Activated CD8-positive, alpha-beta T cell treated with anti-CD3 and anti-CD28 coated beads for 36 hours (primary cell): ENCODE measurements at regions not wholly inside any gene's neighbourhood (a gene's known extent, or its start where the extent isn't known, plus 50 kb on each side); places are given as distances from the start of the nearest gene placed in this dataset.
"Not testable (repeated sequence)": the region's sequence is repeated elsewhere in the genome, so short reads cannot be mapped to it uniquely, and the experiment has no call there.

ENCODE experiments used
- ATAC-seq: fragments of 200-7000 bp; cut with Tn5 transposase; one replicate; pipeline ENCODE4 v1.10.0; 2021; ENCODE audit warnings: mild to moderate bottlenecking, moderate library complexity
- CTCF ChIA-PET: fragments of 350-600 bp; sonication (Branson Sonifier 250); formaldehyde crosslinking; loops from one replicate; lab custom pipeline; 2021; ENCODE audit warnings: antibody characterized with exemption; lab: Charles Lee
- POLR2A ChIA-PET: fragments of 350-600 bp; sonication (Branson Sonifier 250); formaldehyde crosslinking; loops from one replicate; lab custom pipeline; 2021; ENCODE audit warnings: antibody characterized with exemption; lab: Charles Lee
- DNase-seq: peaks from one replicate; pipeline ENCODE4 v3.0.0-alpha.2; 2020
- H3K27ac Mint-ChIP-seq: one replicate; pipeline ENCODE4 v1.8.0; 2021; ENCODE audit warnings: mild to moderate bottlenecking, mixed read lengths
- H3K27me3 Mint-ChIP-seq: one replicate; pipeline ENCODE4 v1.8.0; 2021; ENCODE audit warnings: mixed read lengths
- H3K36me3 Mint-ChIP-seq: one replicate; pipeline ENCODE4 v1.8.0; 2021; ENCODE audit warnings: low read depth, mixed read lengths
- H3K4me1 Mint-ChIP-seq: one replicate; pipeline ENCODE4 v1.8.0; 2021; ENCODE audit warnings: low read depth, mixed read lengths
- H3K4me3 Mint-ChIP-seq: one replicate; pipeline ENCODE4 v1.8.0; 2021; ENCODE audit warnings: mild to moderate bottlenecking, moderate library complexity, mixed read lengths
- H3K9me3 Mint-ChIP-seq: one replicate; pipeline ENCODE4 v1.8.0; 2021; ENCODE audit warnings: mixed read lengths
- CTCF ChIP-seq: fragments of 200-600 bp; IDR thresholded peaks from one replicate; pipeline ENCODE4 v1.8.0; 2022; ENCODE audit warnings: antibody characterized with exemption, mild to moderate bottlenecking
- intact Hi-C: fragments of 100-400 bp; cut with micrococcal nuclease; formaldehyde crosslinking; loops from one replicate; pipeline ENCODE4 v1.10.0; 2022

- Mint-ChIP-seq H3K36me3 (no peaks in the 10 kb centered on the region), H3K27ac (no peak overlapping the region), H3K9me3 (peaks cover 2% of the 10 kb centered on the region), H3K27me3 (no peaks in the 10 kb centered on the region), H3K4me1 (no peaks in the 10 kb centered on the region), H3K4me3 (no peak overlapping the region)
- DNase-seq (no peak), ATAC-seq (no peak)
- ChIA-PET POLR2A (interaction anchor here (0.6 kb wide), 1 partner anchor 1884 kb away, joined by 4 read pairs; no protein-coding TSS in a partner anchor), CTCF (no interaction called here)
- no peak for TF ChIP-seq CTCF
- intact Hi-C loops = no loop called here
Observed at GRCh38 chr6:153367021-153367420, 235.9 kb upstream of the RGS17 start.

- intact Hi-C loops = no loop called here
- Mint-ChIP-seq H3K9me3 (peaks cover 6% of the 10 kb centered on the region), H3K36me3 (no peaks in the 10 kb centered on the region)
Observed at GRCh38 chr6:153357391-153357790, 226.3 kb upstream of the RGS17 start.

GRCh38 chr6:153340568-153340967, 209.5 kb upstream of the RGS17 start:
- Mint-ChIP-seq H3K27ac (no peak overlapping the region), H3K4me3 (no peak overlapping the region), H3K36me3 (no peaks in the 10 kb centered on the region), H3K9me3 (peaks cover 3% of the 10 kb centered on the region), H3K4me1 (no peaks in the 10 kb centered on the region), H3K27me3 (no peaks in the 10 kb centered on the region)
- no peak for DNase-seq
- ChIA-PET POLR2A (no interaction called here), CTCF (no interaction called here)
- TF ChIP-seq CTCF = no peak
- ATAC-seq = no peak
- intact Hi-C loops = no loop called here

More at GRCh38 chr6:153357391-153357790, 226.3 kb upstream of the RGS17 start:
- H3K4me3 Mint-ChIP-seq = no peak overlapping the region
- ChIA-PET CTCF (no interaction called here), POLR2A (no interaction called here)
- TF ChIP-seq CTCF = no peak
- DNase-seq (no peak), ATAC-seq (no peak)
- H3K27ac Mint-ChIP-seq = no peak overlapping the region
- H3K27me3 Mint-ChIP-seq = no peaks in the 10 kb centered on the region
- no peaks in the 10 kb centered on the region for H3K4me1 Mint-ChIP-seq

- H3K27ac Mint-ChIP-seq = no peak overlapping the region
- H3K4me1 Mint-ChIP-seq = no peaks in the 10 kb centered on the region
- H3K27me3 Mint-ChIP-seq = no peaks in the 10 kb centered on the region
- peaks cover 3% of the 10 kb centered on the region for H3K9me3 Mint-ChIP-seq
- H3K36me3 Mint-ChIP-seq = no peaks in the 10 kb centered on the region
- DNase-seq (no peak), ATAC-seq (no peak)
- POLR2A ChIA-PET = no interaction called here
- TF ChIP-seq CTCF = no peak
- CTCF ChIA-PET = no interaction called here
- no peak overlapping the region for H3K4me3 Mint-ChIP-seq
- intact Hi-C loops = no loop called here
Observed at GRCh38 chr6:153334121-153334520, 203.0 kb upstream of the RGS17 start.

GRCh38 chr6:153331221-153331620, 200.1 kb upstream of the RGS17 start:
- H3K9me3 Mint-ChIP-seq, ATAC-seq, DNase-seq, H3K4me1 Mint-ChIP-seq, H3K27me3 Mint-ChIP-seq, CTCF ChIA-PET, H3K4me3 Mint-ChIP-seq, H3K27ac Mint-ChIP-seq, H3K36me3 Mint-ChIP-seq, intact Hi-C loops, POLR2A ChIA-PET: not testable (repeated sequence)

- POLR2A ChIA-PET = no interaction called here
- Mint-ChIP-seq H3K4me1 (no peaks in the 10 kb centered on the region), H3K36me3 (no peaks in the 10 kb centered on the region), H3K4me3 (no peak overlapping the region), H3K27ac (no peak overlapping the region), H3K9me3 (no peaks in the 10 kb centered on the region), H3K27me3 (no peaks in the 10 kb centered on the region)
- ATAC-seq (no peak), DNase-seq (no peak)
- TF ChIP-seq CTCF = no peak
- CTCF ChIA-PET = no interaction called here
- intact Hi-C loops = no loop called here
Observed at GRCh38 chr6:153328194-153328593, 197.1 kb upstream of the RGS17 start.
